ENCODE measurements at regions not wholly inside any gene's neighbourhood (a gene's known extent, or its start where the extent isn't known, plus 50 kb on each side); places are given as distances from the start of the nearest gene placed in this dataset.

DNA sequence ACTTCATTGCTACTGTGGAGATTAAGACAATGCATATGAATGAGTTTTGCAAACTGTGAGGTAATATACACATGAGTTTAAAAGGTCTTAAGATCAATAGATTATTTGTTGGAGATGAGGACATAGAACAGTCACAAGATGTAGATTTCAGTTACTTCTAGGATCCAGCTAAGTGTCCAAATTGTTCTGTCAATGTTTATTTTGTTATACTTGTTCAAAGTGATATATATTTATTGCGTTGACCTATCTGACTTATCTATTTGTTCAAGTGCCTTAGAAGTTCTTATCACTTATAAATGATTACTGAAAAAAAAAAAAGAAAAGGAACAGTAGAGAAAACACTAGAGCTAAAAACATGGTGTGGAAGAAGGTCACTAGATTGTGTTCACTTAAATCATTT, 75.6 kb upstream of the GRIN3A start:
- TF ChIP-seq, protein P1, sequence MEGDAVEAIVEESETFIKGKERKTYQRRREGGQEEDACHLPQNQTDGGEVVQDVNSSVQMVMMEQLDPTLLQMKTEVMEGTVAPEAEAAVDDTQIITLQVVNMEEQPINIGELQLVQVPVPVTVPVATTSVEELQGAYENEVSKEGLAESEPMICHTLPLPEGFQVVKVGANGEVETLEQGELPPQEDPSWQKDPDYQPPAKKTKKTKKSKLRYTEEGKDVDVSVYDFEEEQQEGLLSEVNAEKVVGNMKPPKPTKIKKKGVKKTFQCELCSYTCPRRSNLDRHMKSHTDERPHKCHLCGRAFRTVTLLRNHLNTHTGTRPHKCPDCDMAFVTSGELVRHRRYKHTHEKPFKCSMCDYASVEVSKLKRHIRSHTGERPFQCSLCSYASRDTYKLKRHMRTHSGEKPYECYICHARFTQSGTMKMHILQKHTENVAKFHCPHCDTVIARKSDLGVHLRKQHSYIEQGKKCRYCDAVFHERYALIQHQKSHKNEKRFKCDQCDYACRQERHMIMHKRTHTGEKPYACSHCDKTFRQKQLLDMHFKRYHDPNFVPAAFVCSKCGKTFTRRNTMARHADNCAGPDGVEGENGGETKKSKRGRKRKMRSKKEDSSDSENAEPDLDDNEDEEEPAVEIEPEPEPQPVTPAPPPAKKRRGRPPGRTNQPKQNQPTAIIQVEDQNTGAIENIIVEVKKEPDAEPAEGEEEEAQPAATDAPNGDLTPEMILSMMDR (IDR thresholded peaks at IDR 0.05), result no peak
- TF ChIP-seq SIN3A (IDR thresholded peaks at IDR 0.05; ENCODE audit: borderline replicate concordance, insufficient read depth, low read depth, low read length) (no peak), TCF7L2 (IDR thresholded peaks at IDR 0.05; ENCODE audit: low read depth, low read length) (no peak), POLR2AphosphoS5 (IDR thresholded peaks at IDR 0.05; ENCODE audit: low read depth, low read length) (no peak), REST (IDR thresholded peaks at IDR 0.05; ENCODE audit: insufficient read depth in 1 of 2, low read depth in 2 of 2, low read length in 1 of 2) (no peak)
